ENCODE measurements at regions not wholly inside any gene's neighbourhood (a gene's known extent, or its start where the extent isn't known, plus 50 kb on each side); places are given as distances from the start of the nearest gene placed in this dataset.

GRCh38 chr2:109679225-109679624, 65.1 kb downstream of the SOWAHC start:
- H3K9me3 ChIP-seq (ENCODE audit: control insufficient read depth in 2 of 2, insufficient read depth in 1 of 2, low read depth in 1 of 2, low read length in 1 of 2): no peaks in the 10 kb centered on the region
- no peaks in the 10 kb centered on the region for H3K27me3 ChIP-seq (ENCODE audit: control insufficient read depth in 1 of 2, insufficient read depth in 2 of 2, low read length in 2 of 2)
- H3K4me1 ChIP-seq (ENCODE audit: control insufficient read depth in 2 of 2, insufficient read depth in 2 of 2, low read length in 1 of 2): peaks cover 4 to 8% of the 10 kb centered on the region in 2 donors
- H3K36me3 ChIP-seq (ENCODE audit: control insufficient read depth in 2 of 2, insufficient read depth in 2 of 2, low read length in 1 of 2): no peaks in the 10 kb centered on the region
- H3K27ac ChIP-seq (ENCODE audit: low read depth in 2 of 2, low read length in 1 of 2): no peak overlapping the region
- 67 to 75% methylated on average over 3 of the region's 3 CpGs for WGBS, 2 donors
- no peak overlapping the region for H3K4me3 ChIP-seq (ENCODE audit: low read depth in 1 of 2, low read length in 2 of 2)

GRCh38 chr2:109679626-109680025, 65.5 kb downstream of the SOWAHC start:
- no peaks in the 10 kb centered on the region for H3K9me3 ChIP-seq (ENCODE audit: control insufficient read depth in 2 of 2, insufficient read depth in 1 of 2, low read depth in 1 of 2, low read length in 1 of 2)
- H3K4me3 ChIP-seq (ENCODE audit: low read depth in 1 of 2, low read length in 2 of 2): no peak overlapping the region
- H3K36me3 ChIP-seq (ENCODE audit: control insufficient read depth in 2 of 2, insufficient read depth in 2 of 2, low read length in 1 of 2): no peaks in the 10 kb centered on the region
- H3K27ac ChIP-seq (ENCODE audit: low read depth in 2 of 2, low read length in 1 of 2): no peak overlapping the region
- peaks cover 4 to 8% of the 10 kb centered on the region in 2 donors for H3K4me1 ChIP-seq (ENCODE audit: control insufficient read depth in 2 of 2, insufficient read depth in 2 of 2, low read length in 1 of 2)
- 75 to 82% methylated on average over 5 of the region's 5 CpGs for WGBS, 2 donors
- no peaks in the 10 kb centered on the region for H3K27me3 ChIP-seq (ENCODE audit: control insufficient read depth in 1 of 2, insufficient read depth in 2 of 2, low read length in 2 of 2)

- no peak overlapping the region for H3K4me3 ChIP-seq (ENCODE audit: low read depth in 1 of 2, low read length in 2 of 2)
- H3K36me3 ChIP-seq (ENCODE audit: control insufficient read depth in 2 of 2, insufficient read depth in 2 of 2, low read length in 1 of 2): no peaks in the 10 kb centered on the region
- H3K9me3 ChIP-seq (ENCODE audit: control insufficient read depth in 2 of 2, insufficient read depth in 1 of 2, low read depth in 1 of 2, low read length in 1 of 2): no peaks in the 10 kb centered on the region
- WGBS, 2 donors: 60 to 78% methylated on average over 11 of the region's 11 CpGs
- no peak overlapping the region for H3K27ac ChIP-seq (ENCODE audit: low read depth in 2 of 2, low read length in 1 of 2)
- H3K4me1 ChIP-seq (ENCODE audit: control insufficient read depth in 2 of 2, insufficient read depth in 2 of 2, low read length in 1 of 2): peaks cover 4 to 8% of the 10 kb centered on the region in 2 donors
- H3K27me3 ChIP-seq (ENCODE audit: control insufficient read depth in 1 of 2, insufficient read depth in 2 of 2, low read length in 2 of 2): no peaks in the 10 kb centered on the region
These were observed 66.5 kb downstream of the SOWAHC start for GRCh38 chr2:109680523-109681297.

GRCh38 chr2:109681633-109682380, 67.6 kb downstream of the SOWAHC start:
- Histone ChIP-seq H3K4me1 (ENCODE audit: control insufficient read depth in 2 of 2, insufficient read depth in 2 of 2, low read length in 1 of 2) (peaks cover 4% of the 10 kb centered on the region in 2 donors), H3K27ac (ENCODE audit: low read depth in 2 of 2, low read length in 1 of 2) (peak overlapping the region in 1 of 2 donors; percentile 37), H3K9me3 (ENCODE audit: control insufficient read depth in 2 of 2, insufficient read depth in 1 of 2, low read depth in 1 of 2, low read length in 1 of 2) (no peaks in the 10 kb centered on the region), H3K36me3 (ENCODE audit: control insufficient read depth in 2 of 2, insufficient read depth in 2 of 2, low read length in 1 of 2) (no peaks in the 10 kb centered on the region), H3K27me3 (ENCODE audit: control insufficient read depth in 1 of 2, insufficient read depth in 2 of 2, low read length in 2 of 2) (no peaks in the 10 kb centered on the region), H3K4me3 (ENCODE audit: low read depth in 1 of 2, low read length in 2 of 2) (no peak overlapping the region)
- 71 to 74% methylated on average over 5 of the region's 5 CpGs for WGBS, 2 donors

GRCh38 chr2:109683452-109683851, 69.3 kb downstream of the SOWAHC start:
- WGBS, 2 donors: 77 to 85% methylated on average over 8 of the region's 8 CpGs
- Histone ChIP-seq H3K27ac (ENCODE audit: low read depth in 2 of 2, low read length in 1 of 2) (no peak overlapping the region), H3K9me3 (ENCODE audit: control insufficient read depth in 2 of 2, insufficient read depth in 1 of 2, low read depth in 1 of 2, low read length in 1 of 2) (no peaks in the 10 kb centered on the region), H3K4me3 (ENCODE audit: low read depth in 1 of 2, low read length in 2 of 2) (no peak overlapping the region), H3K36me3 (ENCODE audit: control insufficient read depth in 2 of 2, insufficient read depth in 2 of 2, low read length in 1 of 2) (no peaks in the 10 kb centered on the region), H3K27me3 (ENCODE audit: control insufficient read depth in 1 of 2, insufficient read depth in 2 of 2, low read length in 2 of 2) (no peaks in the 10 kb centered on the region), H3K4me1 (ENCODE audit: control insufficient read depth in 2 of 2, insufficient read depth in 2 of 2, low read length in 1 of 2) (peaks cover 0 to 4% of the 10 kb centered on the region in 2 donors)

- no peak overlapping the region for H3K4me3 ChIP-seq (ENCODE audit: low read depth in 1 of 2, low read length in 2 of 2)
- whole genome bisulfite sequencing, 2 donors: 76 to 79% methylated on average over 4 of the region's 4 CpGs
- no peaks in the 10 kb centered on the region for H3K27me3 ChIP-seq (ENCODE audit: control insufficient read depth in 1 of 2, insufficient read depth in 2 of 2, low read length in 2 of 2)
These were observed 71.3 kb downstream of the SOWAHC start for GRCh38 chr2:109685453-109685852.

GRCh38 chr2:109686921-109687320, 72.8 kb downstream of the SOWAHC start:
- H3K36me3 ChIP-seq (ENCODE audit: control insufficient read depth in 2 of 2, insufficient read depth in 2 of 2, low read length in 1 of 2): no peaks in the 10 kb centered on the region
- no peak overlapping the region for H3K4me3 ChIP-seq (ENCODE audit: low read depth in 1 of 2, low read length in 2 of 2)
- no peaks in the 10 kb centered on the region for H3K9me3 ChIP-seq (ENCODE audit: control insufficient read depth in 2 of 2, insufficient read depth in 1 of 2, low read depth in 1 of 2, low read length in 1 of 2)
- no peaks in the 10 kb centered on the region for H3K27me3 ChIP-seq (ENCODE audit: control insufficient read depth in 1 of 2, insufficient read depth in 2 of 2, low read length in 2 of 2)
- 70 to 75% methylated on average over 4 of the region's 4 CpGs for WGBS, 2 donors
- peaks cover 5 to 9% of the 10 kb centered on the region in 2 donors for H3K4me1 ChIP-seq (ENCODE audit: control insufficient read depth in 2 of 2, insufficient read depth in 2 of 2, low read length in 1 of 2)
- H3K27ac ChIP-seq (ENCODE audit: low read depth in 2 of 2, low read length in 1 of 2): no peak overlapping the region

More at GRCh38 chr2:109685453-109685852, 71.3 kb downstream of the SOWAHC start:
- Histone ChIP-seq H3K27ac (ENCODE audit: low read depth in 2 of 2, low read length in 1 of 2) (peak overlapping the region in 1 of 2 donors; percentile 2), H3K36me3 (ENCODE audit: control insufficient read depth in 2 of 2, insufficient read depth in 2 of 2, low read length in 1 of 2) (no peaks in the 10 kb centered on the region), H3K4me1 (ENCODE audit: control insufficient read depth in 2 of 2, insufficient read depth in 2 of 2, low read length in 1 of 2) (peaks cover 4 to 6% of the 10 kb centered on the region in 2 donors), H3K9me3 (ENCODE audit: control insufficient read depth in 2 of 2, insufficient read depth in 1 of 2, low read depth in 1 of 2, low read length in 1 of 2) (no peaks in the 10 kb centered on the region)

- 61 to 75% methylated on average over 5 of the region's 5 CpGs for WGBS, 2 donors
- Histone ChIP-seq H3K27me3 (ENCODE audit: control insufficient read depth in 1 of 2, insufficient read depth in 2 of 2, low read length in 2 of 2) (no peaks in the 10 kb centered on the region), H3K4me1 (ENCODE audit: control insufficient read depth in 2 of 2, insufficient read depth in 2 of 2, low read length in 1 of 2) (peaks cover 8 to 9% of the 10 kb centered on the region in 2 donors), H3K27ac (ENCODE audit: low read depth in 2 of 2, low read length in 1 of 2) (peak overlapping the region; percentile 67 to 99), H3K36me3 (ENCODE audit: control insufficient read depth in 2 of 2, insufficient read depth in 2 of 2, low read length in 1 of 2) (no peaks in the 10 kb centered on the region), H3K4me3 (ENCODE audit: low read depth in 1 of 2, low read length in 2 of 2) (no peak overlapping the region), H3K9me3 (ENCODE audit: control insufficient read depth in 2 of 2, insufficient read depth in 1 of 2, low read depth in 1 of 2, low read length in 1 of 2) (no peaks in the 10 kb centered on the region)
These were observed 75.2 kb downstream of the SOWAHC start for GRCh38 chr2:109689182-109689930.

GRCh38 chr2:109689973-109690372, 75.8 kb downstream of the SOWAHC start:
- WGBS, 2 donors: 88 to 90% methylated on average over 9 of the region's 9 CpGs
- Histone ChIP-seq H3K4me3 (ENCODE audit: low read depth in 1 of 2, low read length in 2 of 2) (no peak overlapping the region), H3K4me1 (ENCODE audit: control insufficient read depth in 2 of 2, insufficient read depth in 2 of 2, low read length in 1 of 2) (peaks cover 8 to 9% of the 10 kb centered on the region in 2 donors), H3K27ac (ENCODE audit: low read depth in 2 of 2, low read length in 1 of 2) (peak overlapping the region; percentile 99), H3K36me3 (ENCODE audit: control insufficient read depth in 2 of 2, insufficient read depth in 2 of 2, low read length in 1 of 2) (no peaks in the 10 kb centered on the region), H3K27me3 (ENCODE audit: control insufficient read depth in 1 of 2, insufficient read depth in 2 of 2, low read length in 2 of 2) (no peaks in the 10 kb centered on the region), H3K9me3 (ENCODE audit: control insufficient read depth in 2 of 2, insufficient read depth in 1 of 2, low read depth in 1 of 2, low read length in 1 of 2) (no peaks in the 10 kb centered on the region)
